HG03280 (cell line): ENCODE measurements at regions not wholly inside any gene's neighbourhood (a gene's known extent, or its start where the extent isn't known, plus 50 kb on each side); places are given as distances from the start of the nearest gene placed in this dataset.

ENCODE experiments used
- ATAC-seq: cut with Tn5 transposase; IDR thresholded peaks from one replicate; pipeline ENCODE4 v1.9.1; 2021; ENCODE audit warnings: mild to moderate bottlenecking, moderate library complexity; ENCODE audit not compliant: unreplicated experiment

DNA sequence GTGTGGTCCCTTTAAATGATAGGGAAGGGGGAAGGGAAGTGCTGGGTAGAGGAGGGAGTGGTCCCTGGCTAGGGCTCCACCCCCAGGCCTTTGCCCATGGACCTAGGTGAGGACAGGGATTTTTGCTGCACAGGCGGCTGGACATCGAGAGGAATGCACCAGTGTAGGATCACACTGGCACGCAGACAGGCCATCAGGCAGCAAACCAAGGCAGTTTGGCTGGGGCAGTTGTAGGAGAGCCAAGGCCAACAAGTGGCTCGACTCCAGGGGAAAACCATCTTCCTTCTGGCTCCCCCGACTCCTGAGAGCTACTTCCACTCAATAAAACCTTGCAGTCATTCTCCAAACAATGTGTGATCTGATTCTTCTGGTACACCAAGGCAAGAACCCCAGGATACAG is 402.0 kb upstream of the LRRTM1 start:
- ATAC-seq = no peak

DNA sequence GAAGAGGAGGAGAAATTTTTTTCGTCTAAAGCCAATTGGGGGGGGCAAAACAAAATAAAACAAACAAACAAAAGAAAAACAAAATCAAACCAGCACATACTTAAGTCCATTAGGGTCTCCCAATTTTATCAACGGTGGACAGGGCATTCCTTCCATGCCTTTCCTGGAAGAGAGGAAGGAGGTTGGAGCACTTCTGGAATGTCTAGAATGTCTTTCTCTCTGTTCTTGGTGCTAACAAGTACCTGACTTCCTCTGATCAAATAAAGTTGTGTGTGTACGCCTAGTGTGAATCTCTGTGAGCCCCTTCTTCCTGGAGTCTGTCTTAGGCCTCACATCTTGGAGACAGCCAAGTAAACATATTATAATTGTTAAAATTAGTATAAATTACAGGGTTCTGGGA is 399.0 kb upstream of the LRRTM1 start:
- no peak for ATAC-seq

DNA sequence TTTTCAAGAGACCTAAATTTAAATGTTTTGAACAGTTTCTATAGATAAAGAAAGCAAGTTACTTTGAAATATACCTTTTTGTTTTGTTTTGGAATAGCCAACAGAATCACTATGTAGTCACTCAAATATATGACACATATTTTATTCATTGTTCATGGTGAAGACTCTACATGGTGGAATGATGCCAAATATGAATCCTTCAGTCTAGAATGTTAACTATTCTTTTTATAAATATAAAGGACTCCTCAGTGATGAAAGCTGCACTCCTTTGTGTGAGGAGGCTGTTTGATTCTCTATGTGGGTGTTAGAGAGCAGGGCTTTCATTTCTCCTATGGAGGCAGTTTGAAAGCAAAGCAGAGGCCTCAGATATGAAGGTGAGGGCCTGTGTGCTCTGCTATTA is 396.4 kb upstream of the LRRTM1 start:
- ATAC-seq = no peak
